K562 (cell line): ENCODE measurements at regions not wholly inside any gene's neighbourhood (a gene's known extent, or its start where the extent isn't known, plus 50 kb on each side); places are given as distances from the start of the nearest gene placed in this dataset.

Source experiments
- ATAC-seq: fragments of 200-7000 bp; cut with Tn5 transposase; 3 replicates; pipeline ENCODE4 v1.9.1; 2020; ENCODE audit warnings: moderate library complexity
- BruUV-seq: library from RNA; stranded (reverse); fragments of 400-500 nt; replicated peaks from 2 replicates; lab custom pipeline; 2021; lab: Mats Ljungman, UMichigan
- CTCF ChIA-PET: fragments of 300-600 bp; formaldehyde crosslinking; extraction: SDS; loops from one replicate; lab custom pipeline; 2021; ENCODE audit warnings: low intra/inter-chr PET ratio; lab: Yijun Ruan, JAX
- POLR2A ChIA-PET: fragments of 300-600, 350-650 bp; sonication (Branson Sonifier 250); formaldehyde crosslinking; extraction: SDS; loops from one replicate; lab custom pipeline; 2021; ENCODE audit warnings: antibody characterized with exemption, inconsistent platforms; lab: Yijun Ruan, JAX
- DNase-seq, 4 experiments: peaks; one replicate each; pipeline versions ENCODE4 v3.0.0 to v3.0.0-alpha.2; 2011 to 2018; ENCODE audit warnings: low spot score in 3 of 4, mixed read lengths in 3 of 4; ENCODE audit errors: extremely low read depth in 1 of 4
- FAIRE-seq: peaks from 2 replicates; lab custom pipeline; 2011; peaks lifted over from hg19 to GRCh38; lab: Jason Lieb, UNC
- H2AFZ ChIP-seq: 2 replicates; pipeline ENCODE4 v1.6.0; 2011; ENCODE audit warnings: low read depth, low read length, control low read depth, inconsistent platforms
- H3K27ac ChIP-seq: fragments of 200-600 bp; 3 replicates; pipeline ENCODE4 v1.8.0; 2011; ENCODE audit warnings: low read depth, mild to moderate bottlenecking, control low read depth, inconsistent platforms, low read length, moderate library complexity, mixed read lengths; ENCODE audit errors: extremely low read depth
- H3K27me3 ChIP-seq, 2 experiments: fragments of 300-600 bp in 1 of 2; 2 replicates in 1 of 2; 3 replicates in 1 of 2; pipeline versions ENCODE4 v1.6.0 to v1.8.0; 2011; ENCODE audit warnings: inconsistent platforms in 2 of 2, low read length in 2 of 2, mild to moderate bottlenecking in 1 of 2, mixed read lengths in 1 of 2, moderate library complexity in 1 of 2; ENCODE audit not compliant: control insufficient read depth in 2 of 2, insufficient read depth in 2 of 2
- H3K36me3 ChIP-seq: fragments of 300-600 bp; 3 replicates; pipeline ENCODE4 v1.8.0; 2011; ENCODE audit warnings: mild to moderate bottlenecking, low read length, inconsistent platforms; ENCODE audit not compliant: control insufficient read depth, insufficient read depth
- H3K4me1 ChIP-seq, 2 experiments: fragments of 200-600 bp in 1 of 2; replicated peaks in 1 of 2; 2 replicates in 1 of 2; 3 replicates in 1 of 2; pipeline versions ENCODE4 v1.5.1 to v1.8.0; 2011; ENCODE audit warnings: inconsistent platforms in 2 of 2, low read length in 2 of 2, mild to moderate bottlenecking in 1 of 2, mixed read lengths in 1 of 2, moderate library complexity in 1 of 2; ENCODE audit not compliant: control insufficient read depth in 2 of 2, insufficient read depth in 2 of 2
- H3K4me2 ChIP-seq: 2 replicates; pipeline ENCODE4 v1.6.1; 2011; ENCODE audit warnings: low read length, control low read depth, inconsistent platforms, mixed read lengths; ENCODE audit not compliant: insufficient read depth
- H3K4me3 ChIP-seq: fragments of 200-600 bp; sonication (generic), shearing (Covaris generic); 2 replicates; pipeline ENCODE4 v1.5.1; 2016; ENCODE audit warnings: control low read depth, inconsistent platforms
- H3K79me2 ChIP-seq: fragments of 200-600 bp; 3 replicates; pipeline ENCODE4 v1.8.0; 2011; ENCODE audit warnings: low read length, inconsistent platforms; ENCODE audit not compliant: control insufficient read depth, insufficient read depth
- H3K9ac ChIP-seq, 2 experiments: 2 replicates each; pipeline versions ENCODE4 v1.6.0 to v1.6.1; 2011; ENCODE audit warnings: low read depth in 2 of 2, low read length in 2 of 2, control low read depth in 1 of 2, inconsistent platforms in 1 of 2, mild to moderate bottlenecking in 1 of 2, mixed read lengths in 1 of 2; ENCODE audit not compliant: insufficient read depth in 1 of 2
- H3K9me1 ChIP-seq: one replicate; pipeline ENCODE4 v1.6.0; 2011; ENCODE audit warnings: inconsistent platforms, mild to moderate bottlenecking, low read length, moderate library complexity; ENCODE audit not compliant: control insufficient read depth, insufficient read depth
- H3K9me3 ChIP-seq: replicated peaks from 2 replicates; pipeline ENCODE4 v1.5.1; 2011; ENCODE audit warnings: low read depth, low read length, inconsistent platforms; ENCODE audit not compliant: control insufficient read depth, insufficient read depth
- H4K20me1 ChIP-seq: replicated peaks from 2 replicates; pipeline ENCODE4 v1.6.1; 2011; ENCODE audit warnings: low read length, inconsistent platforms, mixed read lengths; ENCODE audit not compliant: control insufficient read depth, insufficient read depth
- ARID1B ChIP-seq: fragments of 450-650 bp; IDR thresholded peaks from 2 replicates; pipeline ENCODE4 v1.6.1; 2016; ENCODE audit warnings: antibody characterized with exemption, mild to moderate bottlenecking, inconsistent platforms
- BACH1 ChIP-seq: fragments of 200-800 bp; sonication (Bioruptor generic); IDR thresholded peaks from 2 replicates; pipeline ENCODE4 v1.6.1; 2016; ENCODE audit warnings: missing genetic modification characterization, missing compliant biosample characterization
- COPS2 ChIP-seq: fragments of 450-650 bp; conservative IDR thresholded peaks from 2 replicates; pipeline ENCODE4 v1.6.1; 2016; ENCODE audit warnings: mild to moderate bottlenecking, moderate library complexity
- LEF1 ChIP-seq: fragments of 450-650 bp; IDR thresholded peaks from 2 replicates; pipeline ENCODE4 v1.6.1; 2016; ENCODE audit warnings: mild to moderate bottlenecking
- POLR2G ChIP-seq: fragments of 200-400 bp; formaldehyde crosslinking; IDR thresholded peaks from 2 replicates; pipeline ENCODE4 v1.6.1; 2017; ENCODE audit warnings: low read depth, mild to moderate bottlenecking, antibody characterized with exemption, low read length, moderate library complexity
- RFX7 ChIP-seq: fragments of 250-450 bp; sonication (Bioruptor Pico); IDR thresholded peaks from 2 replicates; pipeline ENCODE4 v1.5.1; 2021; ENCODE audit warnings: mild to moderate bottlenecking
- STAT5A ChIP-seq: IDR thresholded peaks from 2 replicates; pipeline ENCODE4 v1.6.1; 2012; ENCODE audit warnings: low read length, inconsistent platforms, borderline replicate concordance
- ZNF217 ChIP-seq: sonication (generic); formaldehyde crosslinking; IDR thresholded peaks from 2 replicates; pipeline ENCODE4 v1.8.0; 2022; ENCODE audit warnings: mild to moderate bottlenecking, missing genetic modification reagents
- WGBS: fragments of 100-300 bp; shearing (Covaris generic); methylation state at CpG from one replicate; pipeline ENCODE4 v1.1.6; 2016; ENCODE audit warnings: low coverage, mixed read lengths; ENCODE audit not compliant: insufficient coverage; ENCODE audit errors: missing lambda C conversion rate; 5-methylcytosine and 5-hydroxymethylcytosine counted together
- in situ Hi-C: fragments of 300-500 bp; cut with MboI; formaldehyde crosslinking; loops from 4 replicates; pipeline ENCODE4 v1.15.0; 2018; ENCODE audit warnings: inconsistent platforms, mixed read lengths
- intact Hi-C: fragments of 100-400 bp; cut with micrococcal nuclease; formaldehyde crosslinking; loops from 2 replicates; pipeline ENCODE4 v1.14.2; 2022
- TF ChIP-seq, protein P1 (sequence below): sonication (generic); formaldehyde crosslinking; IDR thresholded peaks from 2 replicates; pipeline ENCODE4 v1.8.1; 2023; ENCODE audit warnings: mild to moderate bottlenecking, missing genetic modification reagents, moderate library complexity
- TF ChIP-seq, protein P2 (sequence below): fragments of 250-450 bp; sonication (Bioruptor Pico); IDR thresholded peaks from 2 replicates; pipeline ENCODE4 v1.9.0; 2021; ENCODE audit warnings: mild to moderate bottlenecking
- TF ChIP-seq, protein P3 (sequence below): fragments of 250-450 bp; sonication (Bioruptor Pico); IDR thresholded peaks from 2 replicates; pipeline ENCODE4 v1.6.1; 2021; ENCODE audit warnings: mild to moderate bottlenecking

DNA sequence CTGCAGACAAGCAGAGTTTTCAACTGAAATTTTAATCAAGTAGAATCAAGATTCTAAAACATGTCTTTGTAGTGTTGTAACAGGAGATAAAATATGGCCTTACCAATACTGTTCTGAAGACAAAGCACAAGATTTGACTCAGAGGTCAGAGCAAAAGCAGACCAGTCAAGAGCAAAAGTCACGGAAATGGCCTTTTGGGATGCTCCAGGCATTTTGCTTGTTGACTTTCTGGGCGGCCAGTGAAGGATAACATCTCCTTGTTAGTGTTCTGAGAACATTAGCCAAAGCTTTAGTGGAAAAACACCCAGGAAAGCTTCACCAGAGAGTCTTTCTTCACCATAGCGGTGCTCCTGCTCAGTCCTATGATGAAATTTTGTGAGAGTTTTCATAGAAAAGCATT is 590.6 kb downstream of the ARL4A start:
- no peaks in the 10 kb centered on the region for H3K9me1 ChIP-seq
- 0% methylated on average over 3 of the region's 3 CpGs for WGBS
- BruUV-seq = no TSS peak

More for the DNA sequence above, 590.6 kb downstream of the ARL4A start:
- CTCF ChIA-PET = interaction anchor here (0.5 kb wide), 1 partner anchor 13 kb away, joined by 3 read pairs; no protein-coding TSS in a partner anchor
- TF ChIP-seq, protein P1, sequence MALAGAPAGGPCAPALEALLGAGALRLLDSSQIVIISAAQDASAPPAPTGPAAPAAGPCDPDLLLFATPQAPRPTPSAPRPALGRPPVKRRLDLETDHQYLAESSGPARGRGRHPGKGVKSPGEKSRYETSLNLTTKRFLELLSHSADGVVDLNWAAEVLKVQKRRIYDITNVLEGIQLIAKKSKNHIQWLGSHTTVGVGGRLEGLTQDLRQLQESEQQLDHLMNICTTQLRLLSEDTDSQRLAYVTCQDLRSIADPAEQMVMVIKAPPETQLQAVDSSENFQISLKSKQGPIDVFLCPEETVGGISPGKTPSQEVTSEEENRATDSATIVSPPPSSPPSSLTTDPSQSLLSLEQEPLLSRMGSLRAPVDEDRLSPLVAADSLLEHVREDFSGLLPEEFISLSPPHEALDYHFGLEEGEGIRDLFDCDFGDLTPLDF = no peak
- TF ChIP-seq, protein P2, sequence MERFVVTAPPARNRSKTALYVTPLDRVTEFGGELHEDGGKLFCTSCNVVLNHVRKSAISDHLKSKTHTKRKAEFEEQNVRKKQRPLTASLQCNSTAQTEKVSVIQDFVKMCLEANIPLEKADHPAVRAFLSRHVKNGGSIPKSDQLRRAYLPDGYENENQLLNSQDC = no peak
- TF ChIP-seq LEF1 (no peak), RFX7 (no peak), BACH1 (tag) (no peak), POLR2G (no peak), COPS2 (no peak), ZNF217 (CRISPR knock-in tag) (no peak), STAT5A (no peak), ARID1B (no peak)
- TF ChIP-seq, protein P3, sequence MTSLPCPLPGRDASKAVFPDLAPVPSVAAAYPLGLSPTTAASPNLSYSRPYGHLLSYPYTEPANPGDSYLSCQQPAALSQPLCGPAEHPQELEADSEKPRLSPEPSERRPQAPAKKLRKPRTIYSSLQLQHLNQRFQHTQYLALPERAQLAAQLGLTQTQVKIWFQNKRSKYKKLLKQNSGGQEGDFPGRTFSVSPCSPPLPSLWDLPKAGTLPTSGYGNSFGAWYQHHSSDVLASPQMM (CRISPR knock-in tag) = no peak
- TF ChIP-seq, all 486 proteins: peak for 0
- no peak overlapping the region for H3K4me2 ChIP-seq
- no peak for DNase-seq
- H3K27ac ChIP-seq = no peak overlapping the region
- in situ Hi-C loops = loop anchor here (5.0 kb wide), 1 partner anchor 1414 kb away; no protein-coding TSS in a partner anchor
- peaks cover 2% of the 10 kb centered on the region; the same call in 1 of the 2 replicates for H3K9me3 ChIP-seq
- intact Hi-C loops = no loop called here
- no peak overlapping the region for H3K9ac ChIP-seq
- H3K4me3 ChIP-seq = no peak overlapping the region
- H2AFZ ChIP-seq = no peak overlapping the region
- H3K36me3 ChIP-seq = no peaks in the 10 kb centered on the region
- H3K27me3 ChIP-seq = no peaks in the 10 kb centered on the region
- no peaks in the 10 kb centered on the region for H3K79me2 ChIP-seq
- no peak for FAIRE-seq
- POLR2A ChIA-PET = no interaction called here
- ATAC-seq = no peak
- H3K4me1 ChIP-seq = no peaks in the 10 kb centered on the region
- H4K20me1 ChIP-seq = no peaks in the 10 kb centered on the region
